Liver (tissue), 3 donors: ENCODE measurements at regions not wholly inside any gene's neighbourhood (a gene's known extent, or its start where the extent isn't known, plus 50 kb on each side); places are given as distances from the start of the nearest gene placed in this dataset.

ENCODE experiments used
- CTCF ChIP-seq: fragments of 150-350 bp; IDR thresholded peaks from 2 replicates; pipeline ENCODE4 v1.5.1; 2017; ENCODE audit warnings: improper control_type of control experiment, low read depth, low read length; ENCODE audit not compliant: missing input control
- EGR1 ChIP-seq, 2 donors: IDR thresholded peaks; 2 replicates each; pipeline ENCODE4 v1.6.1; 2016 to 2018; ENCODE audit warnings: antibody characterized with exemption in 2 of 2, low read depth in 2 of 2
- MAX ChIP-seq: IDR thresholded peaks from 2 replicates; pipeline ENCODE4 v1.6.1; 2016; ENCODE audit warnings: antibody characterized with exemption
- REST ChIP-seq: IDR thresholded peaks from 2 replicates; pipeline ENCODE4 v1.6.1; 2016; ENCODE audit warnings: antibody characterized with exemption, mild to moderate bottlenecking
- donor health status: healthy.
- donor health status: healthy.

GRCh38 chr15:81957698-81958097, 88.1 kb downstream of the MEX3B start:
- TF ChIP-seq CTCF: no peak
- no peak for TF ChIP-seq MAX
- TF ChIP-seq EGR1 (IDR thresholded peaks at IDR 0.05; ENCODE audit: low read depth in 2 of 2): no peak
- no peak for TF ChIP-seq REST
